HPDE6-E6E7 (cell line): ENCODE measurements at regions not wholly inside any gene's neighbourhood (a gene's known extent, or its start where the extent isn't known, plus 50 kb on each side); places are given as distances from the start of the nearest gene placed in this dataset.
"Not testable (repeated sequence)": the region's sequence is repeated elsewhere in the genome, so short reads cannot be mapped to it uniquely, and the experiment has no call there.

Experiments used
- DNase-seq: peaks from one replicate; pipeline ENCODE4 v3.0.0; 2011; ENCODE audit warnings: missing footprints; ENCODE audit errors: extremely low spot score

DNA sequence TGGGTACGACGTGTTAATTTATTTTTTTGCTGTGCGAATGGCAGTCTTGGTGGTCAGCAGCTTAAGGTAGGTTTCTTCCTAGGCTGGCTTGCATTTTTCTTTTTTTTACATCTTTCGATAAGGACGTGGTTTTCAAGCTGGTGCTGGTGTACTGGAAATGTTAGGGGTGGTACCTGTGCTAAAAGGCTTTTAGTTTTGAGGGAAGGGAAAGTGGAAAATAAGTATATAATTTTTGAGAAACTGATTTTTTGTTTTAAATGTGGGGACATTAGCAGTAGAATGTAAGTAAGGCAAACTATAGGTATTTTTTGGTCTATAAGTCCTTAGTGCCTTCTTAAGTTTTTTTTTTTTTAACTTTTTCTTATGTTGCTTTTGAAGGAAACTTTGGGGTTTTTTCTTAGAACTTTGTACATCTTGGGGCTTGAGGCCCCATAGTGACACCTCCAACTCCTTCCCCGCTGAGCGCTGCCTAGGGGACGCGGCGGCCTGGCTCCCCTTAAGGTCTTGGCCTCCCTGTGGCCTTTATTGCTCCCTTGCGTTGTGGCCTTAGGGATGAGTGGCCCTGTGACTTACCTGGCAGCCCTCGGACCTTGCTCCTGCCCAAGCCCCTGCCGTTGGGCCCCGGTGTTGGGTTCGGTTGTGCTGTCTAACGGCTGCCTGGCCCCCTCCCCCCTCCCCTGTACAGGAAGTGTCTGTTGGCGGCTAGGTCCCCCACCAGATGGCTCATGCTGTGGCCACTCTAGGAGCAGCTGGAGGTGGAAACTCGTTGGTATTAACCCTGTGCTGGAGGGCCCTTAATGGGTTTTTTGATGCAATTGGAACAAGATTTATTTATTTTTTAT is 88.0 kb upstream of the RPRML start:
- peak; percentile 88 for DNase-seq

- DNase-seq, result no peak
Observed at GRCh38 chr17:47066095-47066494, 87.0 kb upstream of the RPRML start.

- no peak for DNase-seq
Observed at GRCh38 chr17:47064684-47065083, 85.6 kb upstream of the RPRML start.

DNA sequence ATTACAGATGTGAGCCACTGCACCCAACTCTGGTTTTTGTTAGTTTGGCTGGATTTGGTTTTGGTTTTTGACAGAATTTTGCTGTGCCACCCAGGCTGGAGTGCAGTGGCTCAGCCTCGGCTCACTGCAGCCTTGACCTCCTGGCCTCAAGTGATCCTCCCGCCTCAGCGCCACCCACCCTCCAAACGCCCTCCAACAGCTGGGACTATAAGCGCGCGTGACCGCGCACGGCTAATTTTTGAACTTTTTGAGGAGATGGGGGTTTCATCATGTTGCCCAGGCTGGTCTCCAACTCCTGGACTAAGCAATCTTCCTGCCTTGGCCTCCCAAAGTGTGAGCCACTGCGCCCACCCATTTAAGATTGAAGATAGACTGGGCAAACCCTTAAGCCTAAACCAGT is 84.4 kb upstream of the RPRML start:
- no peak for DNase-seq

GRCh38 chr17:47062851-47063250 is 83.8 kb upstream of the RPRML start:
- not testable (repeated sequence) for DNase-seq

DNA sequence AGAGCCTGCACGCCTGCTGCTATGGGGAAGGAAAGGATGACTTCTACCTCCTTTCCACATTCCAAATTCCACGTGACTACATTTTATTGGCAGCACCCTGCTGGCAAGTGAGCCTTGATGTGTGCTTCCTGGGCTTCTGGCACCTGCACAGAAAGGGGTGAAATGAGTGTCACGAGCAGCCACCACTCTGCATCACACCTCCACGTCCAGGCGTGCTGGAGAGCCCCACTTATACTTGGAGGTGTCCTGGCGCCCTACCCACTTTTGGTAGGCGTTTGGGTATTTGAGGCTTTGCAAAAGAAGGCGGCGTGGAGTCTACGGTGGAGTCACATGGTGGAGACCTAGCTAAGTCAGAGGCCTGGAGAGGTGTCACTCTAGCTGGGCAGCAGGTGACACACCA is 81.0 kb upstream of the RPRML start:
- not testable (repeated sequence) for DNase-seq

GRCh38 chr17:47057830-47058229 is 78.8 kb upstream of the RPRML start:
- DNase-seq, result no peak

- DNase-seq, result not testable (repeated sequence)
Observed at GRCh38 chr17:47057279-47057678, 78.2 kb upstream of the RPRML start.

DNA sequence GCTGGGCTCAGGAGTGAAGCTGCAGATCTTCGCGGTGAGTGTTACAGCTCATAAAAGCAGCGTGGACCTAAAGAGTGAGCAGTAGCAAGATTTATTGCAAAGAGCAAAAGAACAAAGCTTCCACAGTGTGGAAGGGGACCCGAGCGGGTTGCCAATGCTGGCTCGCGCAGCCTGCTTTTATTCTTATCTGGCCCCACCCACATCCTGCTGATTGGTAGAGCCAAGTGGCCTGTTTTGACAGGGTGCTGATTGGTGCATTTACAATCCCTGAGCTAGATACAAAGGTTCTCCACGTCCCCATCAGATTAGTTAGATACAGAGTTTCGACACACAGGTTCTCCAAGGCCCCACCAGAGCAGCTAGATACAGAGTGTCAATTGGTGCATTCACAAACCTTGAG is 77.6 kb upstream of the RPRML start:
- DNase-seq, result not testable (repeated sequence)
